Activated CD4-positive, CD25-positive, alpha-beta regulatory T cell treated with anti-CD3 and anti-CD28 coated beads, Interleukin-2, amount 50 U/mL, for 16 hours (primary cell): ENCODE measurements at regions not wholly inside any gene's neighbourhood (a gene's known extent, or its start where the extent isn't known, plus 50 kb on each side); places are given as distances from the start of the nearest gene placed in this dataset.

ENCODE experiments used
- DNase-seq: peaks from one replicate; pipeline ENCODE4 v3.0.0-alpha.2; 2020; ENCODE audit warnings: low read depth, low spot score

GRCh38 chr11:115743719-115744118 lies 239.5 kb upstream of the CADM1 start:
- DNase-seq = no peak

GRCh38 chr11:115741376-115742107 lies 237.3 kb upstream of the CADM1 start:
- DNase-seq = no peak

GRCh38 chr11:115740324-115740723 lies 236.1 kb upstream of the CADM1 start:
- DNase-seq = no peak

GRCh38 chr11:115739878-115740277 lies 235.7 kb upstream of the CADM1 start:
- DNase-seq = no peak

- DNase-seq = no peak
Measured at GRCh38 chr11:115739146-115739545, 234.9 kb upstream of the CADM1 start.

GRCh38 chr11:115737875-115738274 lies 233.7 kb upstream of the CADM1 start:
- no peak for DNase-seq

GRCh38 chr11:115736146-115736545 lies 231.9 kb upstream of the CADM1 start:
- DNase-seq = no peak

- no peak for DNase-seq
Measured at GRCh38 chr11:115724666-115725065, 220.5 kb upstream of the CADM1 start.

- DNase-seq = no peak
Measured at GRCh38 chr11:115722711-115723110, 218.5 kb upstream of the CADM1 start.

GRCh38 chr11:115721296-115721995 lies 217.2 kb upstream of the CADM1 start:
- DNase-seq = no peak

- DNase-seq = no peak
Measured at GRCh38 chr11:115720602-115721245, 216.5 kb upstream of the CADM1 start.

GRCh38 chr11:115718945-115719344 lies 214.7 kb upstream of the CADM1 start:
- DNase-seq = no peak

GRCh38 chr11:115718106-115718505 lies 213.9 kb upstream of the CADM1 start:
- DNase-seq = no peak

- DNase-seq = no peak
Measured at GRCh38 chr11:115716601-115717529, 212.7 kb upstream of the CADM1 start.

- no peak for DNase-seq
Measured at GRCh38 chr11:115716080-115716479, 211.9 kb upstream of the CADM1 start.

GRCh38 chr11:115715251-115715770 lies 211.1 kb upstream of the CADM1 start:
- no peak for DNase-seq

GRCh38 chr11:115712296-115712695 lies 208.1 kb upstream of the CADM1 start:
- no peak for DNase-seq

GRCh38 chr11:115710980-115711379 lies 206.8 kb upstream of the CADM1 start:
- no peak for DNase-seq

GRCh38 chr11:115710426-115710825 lies 206.2 kb upstream of the CADM1 start:
- no peak for DNase-seq

- no peak for DNase-seq
Measured at GRCh38 chr11:115709297-115709696, 205.1 kb upstream of the CADM1 start.

- DNase-seq = no peak
Measured at GRCh38 chr11:115707180-115707905, 203.1 kb upstream of the CADM1 start.
